H9 (cell line): ENCODE measurements at regions not wholly inside any gene's neighbourhood (a gene's known extent, or its start where the extent isn't known, plus 50 kb on each side); places are given as distances from the start of the nearest gene placed in this dataset.

ENCODE experiments used
- DNase-seq: peaks from one replicate; pipeline ENCODE4 v3.0.0-alpha.2; 2017
- H2AFZ ChIP-seq: one replicate; pipeline ENCODE4 v1.6.1; 2013; ENCODE audit warnings: mild to moderate bottlenecking, low read length, control low read depth, moderate library complexity
- H2AK5ac ChIP-seq: 2 replicates; pipeline ENCODE4 v1.6.1; 2013; ENCODE audit warnings: low read length, control low read depth, mixed read lengths; ENCODE audit not compliant: insufficient read length
- H2BK120ac ChIP-seq: one replicate; pipeline ENCODE4 v1.6.1; 2013; ENCODE audit warnings: low read depth, mild to moderate bottlenecking, low read length, control low read depth, inconsistent platforms; ENCODE audit not compliant: poor library complexity, severe bottlenecking
- H2BK12ac ChIP-seq: 2 replicates; pipeline ENCODE4 v1.6.1; 2013; ENCODE audit warnings: low read length, control low read depth, mixed read lengths, low read depth; ENCODE audit not compliant: insufficient read length
- H2BK15ac ChIP-seq: 2 replicates; pipeline ENCODE4 v1.6.1; 2013; ENCODE audit warnings: low read depth, low read length, control low read depth
- H2BK20ac ChIP-seq: one replicate; pipeline ENCODE4 v1.6.1; 2013; ENCODE audit warnings: low read depth, mild to moderate bottlenecking, low read length, control low read depth, inconsistent platforms; ENCODE audit not compliant: poor library complexity, severe bottlenecking
- H2BK5ac ChIP-seq: 2 replicates; pipeline ENCODE4 v1.6.1; 2013; ENCODE audit warnings: low read length, control low read depth, mixed read lengths; ENCODE audit not compliant: insufficient read length
- H3K14ac ChIP-seq: 2 replicates; pipeline ENCODE4 v1.6.1; 2013; ENCODE audit warnings: low read length, control low read depth; ENCODE audit not compliant: insufficient read depth
- H3K18ac ChIP-seq: 2 replicates; pipeline ENCODE4 v1.6.1; 2013; ENCODE audit warnings: low read depth, mild to moderate bottlenecking, mixed read lengths, low read length, control low read depth; ENCODE audit not compliant: insufficient read length
- H3K23ac ChIP-seq: 2 replicates; pipeline ENCODE4 v1.6.1; 2013; ENCODE audit warnings: low read length, control low read depth, mixed read lengths, low read depth; ENCODE audit not compliant: insufficient read length
- H3K23me2 ChIP-seq: 2 replicates; pipeline ENCODE4 v1.6.1; 2013; ENCODE audit warnings: low read depth, mild to moderate bottlenecking, mixed read lengths, low read length, control low read depth; ENCODE audit not compliant: insufficient read length, poor library complexity, severe bottlenecking
- H3K27ac ChIP-seq: 2 replicates; pipeline ENCODE4 v1.5.1; 2013; ENCODE audit warnings: low read length, control low read depth, mixed read lengths, low read depth; ENCODE audit not compliant: insufficient read length
- H3K27me3 ChIP-seq: 2 replicates; pipeline ENCODE4 v1.6.1; 2013; ENCODE audit warnings: low read length, control low read depth, inconsistent platforms; ENCODE audit not compliant: insufficient read depth
- H3K4ac ChIP-seq: 2 replicates; pipeline ENCODE4 v1.6.1; 2013; ENCODE audit warnings: low read depth, mild to moderate bottlenecking, control low read depth, inconsistent platforms, low read length, moderate library complexity
- H3K4me1 ChIP-seq: 2 replicates; pipeline ENCODE4 v1.6.1; 2013; ENCODE audit warnings: low read length, control low read depth, inconsistent platforms; ENCODE audit not compliant: insufficient read depth
- H3K4me2 ChIP-seq: 2 replicates; pipeline ENCODE4 v1.6.1; 2013; ENCODE audit warnings: low read length, control low read depth, mixed read lengths; ENCODE audit not compliant: insufficient read length, insufficient read depth
- H3K56ac ChIP-seq: 2 replicates; pipeline ENCODE4 v1.6.1; 2013; ENCODE audit warnings: low read depth, mild to moderate bottlenecking, mixed read lengths, low read length, control low read depth; ENCODE audit not compliant: insufficient read length
- H3K79me1 ChIP-seq: 2 replicates; pipeline ENCODE4 v1.6.1; 2013; ENCODE audit warnings: low read depth, mild to moderate bottlenecking, moderate library complexity, low read length, control low read depth, inconsistent platforms; ENCODE audit not compliant: insufficient read depth, poor library complexity, severe bottlenecking
- H3K79me2 ChIP-seq: 2 replicates; pipeline ENCODE4 v1.6.1; 2013; ENCODE audit warnings: low read length, control low read depth, inconsistent platforms; ENCODE audit not compliant: insufficient read depth
- H3K9ac ChIP-seq: 2 replicates; pipeline ENCODE4 v1.6.1; 2013; ENCODE audit warnings: low read length, control low read depth, mixed read lengths; ENCODE audit not compliant: insufficient read length; ENCODE audit errors: extremely low read depth
- H3K9me3 ChIP-seq: one replicate; pipeline ENCODE4 v1.6.1; 2013; ENCODE audit warnings: low read depth, low read length, inconsistent platforms; ENCODE audit not compliant: control insufficient read depth
- H3T11ph ChIP-seq: one replicate; pipeline ENCODE4 v1.6.1; 2013; ENCODE audit warnings: mild to moderate bottlenecking, low read length, control low read depth, inconsistent platforms
- H4K20me1 ChIP-seq: one replicate; pipeline ENCODE4 v1.6.1; 2013; ENCODE audit not compliant: control insufficient read depth, insufficient read length, insufficient read depth
- H4K5ac ChIP-seq: 2 replicates; pipeline ENCODE4 v1.6.1; 2013; ENCODE audit warnings: low read depth, mild to moderate bottlenecking, mixed read lengths, low read length, control low read depth; ENCODE audit not compliant: insufficient read length
- H4K8ac ChIP-seq: replicated peaks from 2 replicates; pipeline ENCODE4 v1.6.1; 2013; ENCODE audit warnings: low read length, control low read depth, mixed read lengths, low read depth; ENCODE audit not compliant: insufficient read length
- H4K91ac ChIP-seq: 2 replicates; pipeline ENCODE4 v1.6.1; 2013; ENCODE audit warnings: low read depth, mild to moderate bottlenecking, moderate library complexity, mixed read lengths, low read length, control low read depth; ENCODE audit not compliant: insufficient read length
- H3K27ac Mint-ChIP-seq, 3 experiments: 2 replicates in 2 of 3; 3 replicates in 1 of 3; pipeline ENCODE4 v1.8.0; 2020 to 2021; ENCODE audit warnings: mixed read lengths in 3 of 3, mild to moderate bottlenecking in 1 of 3, moderate library complexity in 1 of 3
- H3K27me3 Mint-ChIP-seq: 2 replicates; pipeline ENCODE4 v1.8.0; 2021; ENCODE audit warnings: low read depth, mild to moderate bottlenecking, moderate library complexity, mixed read lengths
- H3K36me3 Mint-ChIP-seq, 3 experiments: 2 replicates in 2 of 3; 3 replicates in 1 of 3; pipeline ENCODE4 v1.8.0; 2020 to 2021; ENCODE audit warnings: low read depth in 3 of 3, mixed read lengths in 3 of 3; ENCODE audit not compliant: insufficient read depth in 1 of 3
- H3K4me1 Mint-ChIP-seq, 2 experiments: 2 replicates each; pipeline ENCODE4 v1.8.0; 2020; ENCODE audit warnings: mixed read lengths in 2 of 2
- H3K4me3 Mint-ChIP-seq, 2 experiments: 2 replicates in 1 of 2; 3 replicates in 1 of 2; pipeline ENCODE4 v1.8.0; 2020 to 2021; ENCODE audit warnings: mild to moderate bottlenecking in 2 of 2, mixed read lengths in 2 of 2, moderate library complexity in 1 of 2
- H3K9me3 Mint-ChIP-seq, 2 experiments: 2 replicates in 1 of 2; 3 replicates in 1 of 2; pipeline ENCODE4 v1.8.0; 2020; ENCODE audit warnings: mild to moderate bottlenecking in 2 of 2, mixed read lengths in 2 of 2, moderate library complexity in 1 of 2
- CTCF ChIP-seq: fragments of 200-600 bp; sonication (generic); conservative IDR thresholded peaks from 3 replicates; pipeline ENCODE4 v1.8.0; 2021; ENCODE audit warnings: antibody characterized with exemption, mild to moderate bottlenecking
- WGBS: extraction: QIAGEN DNeasy Blood & Tissue Kit; methylation state at CpG from one replicate; pipeline ENCODE4 v1.1.7; 2013; ENCODE audit warnings: missing lambda C conversion rate, low lambda C conversion rate, mixed read lengths; ENCODE audit not compliant: insufficient read length; ENCODE audit errors: extremely low coverage; 5-methylcytosine and 5-hydroxymethylcytosine counted together

GRCh38 chr1:209107535-209107934 lies 476.0 kb upstream of the CAMK1G start:
- DNase-seq = no peak
- TF ChIP-seq CTCF = no peak
- H3K9me3 Mint-ChIP-seq = peaks cover 9 to 11% of the 10 kb centered on the region in 2 experiments; a peak in 4 of 5 replicates
- no peak overlapping the region for H2AK5ac ChIP-seq
- no peak overlapping the region for H3T11ph ChIP-seq
- H3K79me1 ChIP-seq = no peaks in the 10 kb centered on the region
- no peaks in the 10 kb centered on the region for H3K27me3 ChIP-seq
- peaks cover 4 to 9% (median 5%) of the 10 kb centered on the region in 3 experiments; a peak in 6 of 7 replicates for H3K36me3 Mint-ChIP-seq
- H3K4me2 ChIP-seq = no peak overlapping the region
- no peak overlapping the region for H4K8ac ChIP-seq
- no peak overlapping the region for H2BK12ac ChIP-seq
- no peaks in the 10 kb centered on the region for H3K9me3 ChIP-seq
- no peaks in the 10 kb centered on the region for H4K20me1 ChIP-seq
- no peak overlapping the region for H4K91ac ChIP-seq
- no peak overlapping the region for H3K14ac ChIP-seq
- H3K23ac ChIP-seq = no peak overlapping the region
- peaks cover 4% of the 10 kb centered on the region; the same call in 1 of the 2 replicates for H3K4me1 ChIP-seq
- H3K23me2 ChIP-seq = no peaks in the 10 kb centered on the region
- H3K9ac ChIP-seq = no peak overlapping the region
- no peak overlapping the region for H3K18ac ChIP-seq
- no peaks in the 10 kb centered on the region for H3K79me2 ChIP-seq
- no peak overlapping the region for H3K27ac Mint-ChIP-seq
- no peak overlapping the region for H2BK20ac ChIP-seq
- no peak overlapping the region for H3K4me3 Mint-ChIP-seq
- H2BK5ac ChIP-seq = no peak overlapping the region
- no peak overlapping the region for H2AFZ ChIP-seq
- no peak overlapping the region for H3K4ac ChIP-seq
- no peak overlapping the region for H2BK15ac ChIP-seq
- H3K56ac ChIP-seq = no peak overlapping the region
- no CpG with 5 or more reads among the region's 10 CpGs for WGBS
- H3K27ac ChIP-seq = no peak overlapping the region
- peaks cover 2% of the 10 kb centered on the region; the same call in 1 of the 2 replicates for H3K27me3 Mint-ChIP-seq
- no peak overlapping the region for H4K5ac ChIP-seq
- H3K4me1 Mint-ChIP-seq = peaks cover 18 to 20% of the 10 kb centered on the region in 2 experiments
- no peak overlapping the region for H2BK120ac ChIP-seq
